ENCODE measurements at regions not wholly inside any gene's neighbourhood (a gene's known extent, or its start where the extent isn't known, plus 50 kb on each side); places are given as distances from the start of the nearest gene placed in this dataset.
A peak's percentile ranks its signal among the peaks of the same experiment; 100 is the strongest.

- TF ChIP-seq KDM1A (IDR thresholded peaks at IDR 0.05; ENCODE audit: borderline replicate concordance, low read length) = no peak
- peak; percentile 98 for TF ChIP-seq RBBP5 (IDR thresholded peaks at IDR 0.05; ENCODE audit: borderline replicate concordance, low read depth, low read length)
- TF ChIP-seq, protein P1, sequence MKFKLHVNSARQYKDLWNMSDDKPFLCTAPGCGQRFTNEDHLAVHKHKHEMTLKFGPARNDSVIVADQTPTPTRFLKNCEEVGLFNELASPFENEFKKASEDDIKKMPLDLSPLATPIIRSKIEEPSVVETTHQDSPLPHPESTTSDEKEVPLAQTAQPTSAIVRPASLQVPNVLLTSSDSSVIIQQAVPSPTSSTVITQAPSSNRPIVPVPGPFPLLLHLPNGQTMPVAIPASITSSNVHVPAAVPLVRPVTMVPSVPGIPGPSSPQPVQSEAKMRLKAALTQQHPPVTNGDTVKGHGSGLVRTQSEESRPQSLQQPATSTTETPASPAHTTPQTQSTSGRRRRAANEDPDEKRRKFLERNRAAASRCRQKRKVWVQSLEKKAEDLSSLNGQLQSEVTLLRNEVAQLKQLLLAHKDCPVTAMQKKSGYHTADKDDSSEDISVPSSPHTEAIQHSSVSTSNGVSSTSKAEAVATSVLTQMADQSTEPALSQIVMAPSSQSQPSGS (IDR thresholded peaks at IDR 0.05; ENCODE audit: low read length) = no peak
- TF ChIP-seq SUZ12 (IDR thresholded peaks at IDR 0.05; ENCODE audit: low read length) = no peak
- no peak for TF ChIP-seq TCF12 (IDR thresholded peaks at IDR 0.05; ENCODE audit: low read depth, low read length)
- no peak for TF ChIP-seq CBX8 (IDR thresholded peaks at IDR 0.05; ENCODE audit: borderline replicate concordance, low read depth, low read length)
- 0 out of 2 replicates have a peak, but pooled peaks have one; percentile 43 for TF ChIP-seq PHF8 (conservative IDR thresholded peaks at IDR 0.05; ENCODE audit: low read depth, low read length)
- TF ChIP-seq SRF (IDR thresholded peaks at IDR 0.05; ENCODE audit: low read depth, low read length) = no peak
- TF ChIP-seq CREB1 (IDR thresholded peaks at IDR 0.05) = no peak
- TF ChIP-seq SP1 (IDR thresholded peaks at IDR 0.05; ENCODE audit: low read depth, low read length) = no peak
- TF ChIP-seq TEAD4 (IDR thresholded peaks at IDR 0.05; ENCODE audit: low read depth, low read length) = no peak
- TF ChIP-seq BRCA1 (IDR thresholded peaks at IDR 0.05; ENCODE audit: low read depth, low read length) = no peak
- no peak for TF ChIP-seq CBX5 (IDR thresholded peaks at IDR 0.05; ENCODE audit: low read depth, low read length)
- TF ChIP-seq GABPA (IDR thresholded peaks at IDR 0.05; ENCODE audit: borderline replicate concordance, insufficient read depth, low read length) = no peak
- TF ChIP-seq POLR2A (IDR thresholded peaks at IDR 0.05; ENCODE audit: control extremely low read depth in 1 of 2, low read depth in 2 of 2, low read length in 2 of 2) = peak in 1 of 2 experiments; percentile 43; a peak in 1 of 3 replicates
- no peak for TF ChIP-seq POLR2AphosphoS5 (IDR thresholded peaks at IDR 0.05; ENCODE audit: low read depth, low read length)
- TF ChIP-seq EZH2 (IDR thresholded peaks at IDR 0.05; ENCODE audit: low read depth, low read length, severe bottlenecking) = no peak
- no peak for TF ChIP-seq HDAC6 (IDR thresholded peaks at IDR 0.05; ENCODE audit: low read depth, low read length)
- TF ChIP-seq BACH1 (IDR thresholded peaks at IDR 0.05; ENCODE audit: low read length) = no peak
- no peak for TF ChIP-seq SAP30 (IDR thresholded peaks at IDR 0.05; ENCODE audit: insufficient read depth, insufficient replicate concordance, low read length)
Measured at GRCh38 chr9:129333617-129334104, 155.6 kb upstream of the IER5L start (continued).
